AG09309 (cell line): ENCODE measurements at regions not wholly inside any gene's neighbourhood (a gene's known extent, or its start where the extent isn't known, plus 50 kb on each side); places are given as distances from the start of the nearest gene placed in this dataset.

Experiments used
- DNase-seq: peaks from one replicate; pipeline ENCODE4 v3.0.0-alpha.2; 2010; ENCODE audit warnings: low read depth
- H3K4me3 ChIP-seq: 2 replicates; pipeline ENCODE4 v1.5.1; 2011; ENCODE audit warnings: mild to moderate bottlenecking, low read depth, low read length, moderate library complexity; ENCODE audit not compliant: control insufficient read depth
- CTCF ChIP-seq: IDR thresholded peaks from 2 replicates; pipeline ENCODE4 v1.5.1; 2011; ENCODE audit warnings: mild to moderate bottlenecking, low read depth, low read length, inconsistent platforms; ENCODE audit not compliant: insufficient read depth, control insufficient read depth; ENCODE audit errors: missing control alignments

GRCh38 chr10:104505521-104506042 is 135.5 kb upstream of the SORCS3 start:
- no peak overlapping the region for H3K4me3 ChIP-seq
- no peak for TF ChIP-seq CTCF
- DNase-seq = no peak

GRCh38 chr10:104509981-104510380 is 131.1 kb upstream of the SORCS3 start:
- no peak overlapping the region for H3K4me3 ChIP-seq
- no peak for DNase-seq
- TF ChIP-seq CTCF = no peak

GRCh38 chr10:104510644-104511043 is 130.4 kb upstream of the SORCS3 start:
- H3K4me3 ChIP-seq = no peak overlapping the region
- DNase-seq = no peak
- TF ChIP-seq CTCF = no peak

- DNase-seq = no peak
- H3K4me3 ChIP-seq = no peak overlapping the region
- no peak for TF ChIP-seq CTCF
Measured at GRCh38 chr10:104512800-104513199, 128.3 kb upstream of the SORCS3 start.

GRCh38 chr10:104515678-104516199 is 125.4 kb upstream of the SORCS3 start:
- no peak for TF ChIP-seq CTCF
- DNase-seq = no peak
- H3K4me3 ChIP-seq = no peak overlapping the region

- no peak for TF ChIP-seq CTCF
Measured at GRCh38 chr10:104516986-104517385, 124.1 kb upstream of the SORCS3 start.

GRCh38 chr10:104517946-104518345 is 123.1 kb upstream of the SORCS3 start:
- no peak for TF ChIP-seq CTCF
- H3K4me3 ChIP-seq = no peak overlapping the region
- DNase-seq = no peak

More at GRCh38 chr10:104516986-104517385, 124.1 kb upstream of the SORCS3 start:
- H3K4me3 ChIP-seq = no peak overlapping the region
- DNase-seq = no peak
